ENCODE measurements at regions not wholly inside any gene's neighbourhood (a gene's known extent, or its start where the extent isn't known, plus 50 kb on each side); places are given as distances from the start of the nearest gene placed in this dataset.

- POLR2A ChIA-PET: no interaction called here
- DNase-seq (ENCODE audit: low read depth, low spot score) (no peak), ATAC-seq (no peak)
- H3K79me2 ChIP-seq (ENCODE audit: insufficient read depth, low read length): no peaks in the 10 kb centered on the region
- H2AFZ ChIP-seq (ENCODE audit: low read depth, low read length, poor library complexity, severe bottlenecking): no peak overlapping the region
- H3K27me3 ChIP-seq (ENCODE audit: insufficient read depth, low read length): no peaks in the 10 kb centered on the region
- intact Hi-C loops (cut with micrococcal nuclease): no loop called here
- RAD21 ChIA-PET (ENCODE audit: low non-redundant PET in 1 of 2, low total read pairs in 2 of 2, uncharacterized antibody in 2 of 2, unreplicated experiment in 2 of 2): no interaction called here
- no peak overlapping the region for H3K4me3 ChIP-seq (replicated peaks in 1 of 2; ENCODE audit: low read depth in 1 of 2, low read length in 2 of 2)
- no peak overlapping the region for H3K4me2 ChIP-seq (ENCODE audit: low read length)
- H3K9ac ChIP-seq (ENCODE audit: low read length): no peak overlapping the region
- H3K9me2 ChIP-seq (ENCODE audit: insufficient read depth): no peaks in the 10 kb centered on the region
- no TSS peak for BruUV-seq (replicated peaks)
- H4K20me1 ChIP-seq (ENCODE audit: insufficient read depth): no peaks in the 10 kb centered on the region
- no peaks in the 10 kb centered on the region for H3K9me3 ChIP-seq (ENCODE audit: control insufficient read depth in 1 of 2, insufficient read depth in 1 of 2, low read depth in 1 of 2, low read length in 2 of 2)
- H3K36me3 ChIP-seq (ENCODE audit: control insufficient read depth in 1 of 2, insufficient read depth in 2 of 2, low read length in 2 of 2): no peaks in the 10 kb centered on the region
- TF ChIP-seq ATF3 (IDR thresholded peaks at IDR 0.05): no peak
- TF ChIP-seq YY1 (IDR thresholded peaks at IDR 0.05; ENCODE audit: extremely low read depth, insufficient replicate concordance, low read depth, low read length): no peak
- no peak for TF ChIP-seq CEBPB (IDR thresholded peaks at IDR 0.05; ENCODE audit: low read depth)
- no peak for TF ChIP-seq RAD21 (IDR thresholded peaks at IDR 0.05; ENCODE audit: low read depth)
- no peak for TF ChIP-seq CBX3 (IDR thresholded peaks at IDR 0.05; ENCODE audit: low read depth)
- no peak for TF ChIP-seq ELF1 (IDR thresholded peaks at IDR 0.05; ENCODE audit: borderline replicate concordance, low read depth)
- TF ChIP-seq CTCF (IDR thresholded peaks at IDR 0.05 in 2 of 3, conservative IDR thresholded peaks at IDR 0.05 in 1 of 3; ENCODE audit: borderline replicate concordance in 1 of 3, insufficient read depth in 1 of 3, low read depth in 2 of 3, low read length in 2 of 3): no peak
- no peak for TF ChIP-seq EGR1 (IDR thresholded peaks at IDR 0.05; ENCODE audit: low read depth)
- CTCF ChIA-PET: no interaction called here
- H3K4me1 ChIP-seq (ENCODE audit: control insufficient read depth in 1 of 2, insufficient read depth in 2 of 2, low read length in 2 of 2): no peaks in the 10 kb centered on the region
- H3K27ac ChIP-seq (ENCODE audit: low read depth, low read length): no peak overlapping the region
Measured at GRCh38 chr2:8554296-8554806, 127.5 kb upstream of the ID2 start.

DNA sequence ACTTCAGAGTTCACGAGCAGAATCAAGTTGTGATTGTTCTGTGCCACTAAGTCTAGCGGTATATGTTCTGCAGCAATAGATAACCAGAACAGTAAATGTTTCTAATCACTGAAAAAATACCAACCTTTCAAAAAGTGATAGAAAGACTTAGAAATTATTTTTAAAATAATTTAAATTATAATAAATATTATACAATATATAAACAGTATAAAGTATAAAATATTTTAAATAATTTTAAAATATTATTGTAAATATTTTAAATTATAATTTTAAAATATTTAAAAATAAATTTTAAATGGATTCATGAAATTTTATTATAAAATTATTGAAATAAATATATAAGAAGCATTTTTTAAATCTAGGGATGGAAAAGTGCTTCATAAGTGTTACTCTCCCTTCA is 126.3 kb upstream of the ID2 start:
- DNase-seq (ENCODE audit: low read depth, low spot score) (no peak), ATAC-seq (no peak)
- H3K4me1 ChIP-seq (ENCODE audit: control insufficient read depth in 1 of 2, insufficient read depth in 2 of 2, low read length in 2 of 2): no peaks in the 10 kb centered on the region
- H3K27me3 ChIP-seq (ENCODE audit: insufficient read depth, low read length): no peaks in the 10 kb centered on the region
- H3K36me3 ChIP-seq (ENCODE audit: control insufficient read depth in 1 of 2, insufficient read depth in 2 of 2, low read length in 2 of 2): no peaks in the 10 kb centered on the region
- H2AFZ ChIP-seq (ENCODE audit: low read depth, low read length, poor library complexity, severe bottlenecking): no peak overlapping the region
- no peaks in the 10 kb centered on the region for H3K9me2 ChIP-seq (ENCODE audit: insufficient read depth)
- no peaks in the 10 kb centered on the region for H3K79me2 ChIP-seq (ENCODE audit: insufficient read depth, low read length)
- H4K20me1 ChIP-seq (ENCODE audit: insufficient read depth): no peaks in the 10 kb centered on the region
- H3K4me3 ChIP-seq (replicated peaks in 1 of 2; ENCODE audit: low read depth in 1 of 2, low read length in 2 of 2): no peak overlapping the region
- no peak overlapping the region for H3K4me2 ChIP-seq (ENCODE audit: low read length)
- H3K9me3 ChIP-seq (ENCODE audit: control insufficient read depth in 1 of 2, insufficient read depth in 1 of 2, low read depth in 1 of 2, low read length in 2 of 2): no peaks in the 10 kb centered on the region
- ChIA-PET POLR2A (no interaction called here), CTCF (no interaction called here), RAD21 (ENCODE audit: low non-redundant PET in 1 of 2, low total read pairs in 2 of 2, uncharacterized antibody in 2 of 2, unreplicated experiment in 2 of 2) (no interaction called here)
- intact Hi-C loops (cut with micrococcal nuclease): no loop called here
- no peak overlapping the region for H3K27ac ChIP-seq (ENCODE audit: low read depth, low read length)
- H3K9ac ChIP-seq (ENCODE audit: low read length): no peak overlapping the region
- BruUV-seq (replicated peaks): no TSS peak
- no peak for TF ChIP-seq CTCF (IDR thresholded peaks at IDR 0.05 in 2 of 3, conservative IDR thresholded peaks at IDR 0.05 in 1 of 3; ENCODE audit: borderline replicate concordance in 1 of 3, insufficient read depth in 1 of 3, low read depth in 2 of 3, low read length in 2 of 3)
- TF ChIP-seq POLR2A (IDR thresholded peaks at IDR 0.05; ENCODE audit: borderline replicate concordance, extremely low read depth, insufficient read depth, insufficient read length): no peak
- TF ChIP-seq TCF7L2 (IDR thresholded peaks at IDR 0.05; ENCODE audit: borderline replicate concordance, extremely low read depth, insufficient read depth, insufficient read length): no peak
- TF ChIP-seq ELF1 (IDR thresholded peaks at IDR 0.05; ENCODE audit: borderline replicate concordance, low read depth): no peak
- TF ChIP-seq ZBTB33 (IDR thresholded peaks at IDR 0.05; ENCODE audit: extremely low read depth, insufficient replicate concordance, low read length): no peak
- no peak for TF ChIP-seq CEBPB (IDR thresholded peaks at IDR 0.05; ENCODE audit: low read depth)
- TF ChIP-seq FOSL1 (IDR thresholded peaks at IDR 0.05; ENCODE audit: low read depth): no peak
- no peak for TF ChIP-seq RAD21 (IDR thresholded peaks at IDR 0.05; ENCODE audit: low read depth)
- TF ChIP-seq ATF3 (IDR thresholded peaks at IDR 0.05): no peak
- TF ChIP-seq JUND (IDR thresholded peaks at IDR 0.05): no peak
